Immature natural killer cell (primary cell): ENCODE measurements at regions not wholly inside any gene's neighbourhood (a gene's known extent, or its start where the extent isn't known, plus 50 kb on each side); places are given as distances from the start of the nearest gene placed in this dataset.
"Not testable (repeated sequence)": the region's sequence is repeated elsewhere in the genome, so short reads cannot be mapped to it uniquely, and the experiment has no call there.

Source experiments
- DNase-seq, 3 donors: peaks; one replicate each; pipeline ENCODE4 v3.0.0; 2022; ENCODE audit warnings: mixed read lengths in 1 of 3
- H3K27ac Mint-ChIP-seq, 6 donors: one replicate each; pipeline ENCODE4 v1.8.0; 2020; ENCODE audit warnings: mixed read lengths in 6 of 6, mild to moderate bottlenecking in 5 of 6, inconsistent platforms in 4 of 6, moderate library complexity in 3 of 6
- H3K27me3 Mint-ChIP-seq, 3 donors: one replicate each; pipeline ENCODE4 v1.8.0; 2020 to 2021; ENCODE audit warnings: low read depth in 3 of 3, mild to moderate bottlenecking in 3 of 3, mixed read lengths in 3 of 3, moderate library complexity in 3 of 3, inconsistent platforms in 1 of 3
- H3K36me3 Mint-ChIP-seq, 3 donors: one replicate each; pipeline ENCODE4 v1.8.0; 2020; ENCODE audit warnings: mixed read lengths in 3 of 3, inconsistent platforms in 2 of 3, mild to moderate bottlenecking in 2 of 3
- H3K4me1 Mint-ChIP-seq, 2 donors: one replicate each; pipeline ENCODE4 v1.8.0; 2020; ENCODE audit warnings: inconsistent platforms in 2 of 2, mild to moderate bottlenecking in 2 of 2, mixed read lengths in 2 of 2, moderate library complexity in 1 of 2
- H3K4me3 Mint-ChIP-seq, 5 donors: one replicate each; pipeline ENCODE4 v1.8.0; 2020; ENCODE audit warnings: mild to moderate bottlenecking in 5 of 5, mixed read lengths in 5 of 5, inconsistent platforms in 3 of 5, moderate library complexity in 3 of 5
- H3K9me3 Mint-ChIP-seq, 6 donors: one replicate each; pipeline ENCODE4 v1.8.0; 2020; ENCODE audit warnings: mild to moderate bottlenecking in 6 of 6, mixed read lengths in 6 of 6, inconsistent platforms in 4 of 6, moderate library complexity in 3 of 6

- H3K27me3 Mint-ChIP-seq: peaks cover 0 to 1% (median 0%) of the 10 kb centered on the region in 3 donors
- no peak overlapping the region for H3K27ac Mint-ChIP-seq
- no peak for DNase-seq
- H3K36me3 Mint-ChIP-seq: no peaks in the 10 kb centered on the region
- H3K9me3 Mint-ChIP-seq: no peaks in the 10 kb centered on the region
- no peaks in the 10 kb centered on the region for H3K4me1 Mint-ChIP-seq
- H3K4me3 Mint-ChIP-seq: no peak overlapping the region
Measured at GRCh38 chr12:105480162-105480561, 149.7 kb downstream of the C12orf75 start.

- Mint-ChIP-seq H3K4me3 (no peak overlapping the region), H3K27me3 (no peaks in the 10 kb centered on the region), H3K4me1 (no peaks in the 10 kb centered on the region), H3K36me3 (no peaks in the 10 kb centered on the region), H3K9me3 (no peaks in the 10 kb centered on the region), H3K27ac (no peak overlapping the region)
- DNase-seq: no peak
Measured at GRCh38 chr12:105481392-105482300, 151.2 kb downstream of the C12orf75 start.

DNA sequence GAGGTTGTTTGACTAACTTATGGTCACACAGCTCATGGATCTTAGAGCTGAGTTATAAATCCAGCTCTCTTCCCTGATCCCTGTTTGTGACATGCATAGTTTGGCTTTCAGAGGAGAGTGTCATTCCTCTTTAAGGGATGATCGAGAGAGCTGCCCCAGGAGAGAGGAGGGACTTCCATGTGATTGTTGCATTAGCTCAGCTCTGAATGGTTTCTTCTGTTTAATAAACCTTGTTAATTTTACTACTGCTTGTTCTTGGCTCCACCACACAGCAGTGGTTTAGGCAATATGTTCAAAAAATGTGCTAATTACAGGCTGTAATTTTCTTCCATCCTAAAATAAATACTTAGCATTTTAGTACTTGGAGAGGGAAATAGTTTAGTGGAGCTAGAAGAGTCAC, 152.5 kb downstream of the C12orf75 start:
- Mint-ChIP-seq H3K27ac (no peak overlapping the region), H3K4me3 (no peak overlapping the region), H3K36me3 (no peaks in the 10 kb centered on the region), H3K9me3 (no peaks in the 10 kb centered on the region), H3K27me3 (no peaks in the 10 kb centered on the region), H3K4me1 (no peaks in the 10 kb centered on the region)
- no peak for DNase-seq

DNA sequence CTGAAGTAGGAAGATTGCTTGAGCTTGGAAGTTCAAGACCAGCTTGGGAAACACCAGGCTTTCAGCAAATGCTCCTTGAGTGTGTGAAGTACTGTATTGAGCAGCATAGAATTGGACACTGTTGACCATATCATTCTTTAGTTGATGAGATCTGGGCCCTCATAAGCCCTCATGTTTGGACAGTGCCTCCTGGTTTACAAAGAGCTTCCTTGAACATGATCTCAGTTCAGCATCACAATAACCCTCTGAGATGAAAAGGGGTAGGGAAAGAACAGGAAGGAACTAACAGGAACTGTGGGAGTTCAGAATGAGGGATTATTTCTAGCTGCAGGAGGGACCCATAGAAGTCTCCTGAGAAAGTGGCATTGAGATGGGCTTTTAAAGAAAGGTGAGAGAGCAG, 153.2 kb downstream of the C12orf75 start:
- DNase-seq: no peak
- no peaks in the 10 kb centered on the region for H3K27me3 Mint-ChIP-seq
- H3K4me1 Mint-ChIP-seq: no peaks in the 10 kb centered on the region
- no peak overlapping the region for H3K4me3 Mint-ChIP-seq
- H3K36me3 Mint-ChIP-seq: no peaks in the 10 kb centered on the region
- H3K9me3 Mint-ChIP-seq: no peaks in the 10 kb centered on the region
- H3K27ac Mint-ChIP-seq: no peak overlapping the region

DNA sequence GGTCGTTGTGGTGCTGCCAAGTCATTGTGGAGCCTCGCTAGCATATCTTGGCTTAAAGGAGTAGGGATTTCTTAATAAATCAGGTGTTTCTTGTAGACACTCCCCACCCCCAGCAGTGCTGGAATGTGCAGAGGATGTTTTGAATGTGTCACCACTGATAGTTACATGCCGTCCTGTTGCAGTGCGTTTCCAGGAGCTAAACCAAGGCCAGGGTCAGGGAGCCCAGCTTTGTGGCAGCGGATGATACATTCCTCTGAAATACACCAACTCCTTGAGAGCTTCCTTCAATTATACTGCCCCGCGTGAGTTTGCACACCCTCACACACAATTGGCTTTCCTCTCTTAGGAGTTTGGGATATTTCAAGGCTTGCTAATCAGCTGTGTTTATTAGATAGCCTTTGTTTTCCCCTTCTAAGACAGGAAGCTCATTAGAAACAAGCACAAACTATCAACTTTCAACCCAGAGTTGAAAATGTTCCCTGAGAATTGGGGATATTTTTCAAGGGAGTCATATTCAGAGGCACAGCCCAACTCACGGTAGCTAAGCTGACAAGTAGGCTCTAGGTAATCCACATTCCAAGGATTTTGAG, 154.9 kb downstream of the C12orf75 start:
- Mint-ChIP-seq H3K27ac (no peak overlapping the region), H3K4me3 (no peak overlapping the region), H3K36me3 (no peaks in the 10 kb centered on the region), H3K27me3 (peaks cover 0 to 2% (median 0%) of the 10 kb centered on the region in 3 donors), H3K9me3 (no peaks in the 10 kb centered on the region), H3K4me1 (no peaks in the 10 kb centered on the region)
- no peak for DNase-seq

DNA sequence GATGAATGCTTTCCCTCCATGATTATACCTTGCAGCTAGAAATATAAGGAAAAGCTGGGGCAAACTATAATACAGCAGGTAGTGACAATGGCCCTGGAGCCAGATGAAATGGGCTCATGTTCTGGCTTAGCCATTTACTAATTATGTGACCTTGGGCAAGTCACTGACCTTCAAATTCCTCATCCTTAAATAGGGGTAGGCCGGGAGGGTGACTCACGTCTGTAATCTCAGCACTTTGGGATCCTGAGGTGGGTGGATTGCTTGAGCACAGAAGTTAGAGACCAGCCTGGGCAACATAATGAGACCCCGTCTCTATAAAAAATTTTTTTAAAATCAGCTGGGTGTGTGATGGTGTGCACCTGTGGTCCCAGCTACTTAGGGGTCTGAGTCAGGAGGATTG, 155.4 kb downstream of the C12orf75 start:
- Mint-ChIP-seq H3K4me1 (no peaks in the 10 kb centered on the region), H3K9me3 (no peaks in the 10 kb centered on the region), H3K27me3 (peaks cover 0 to 2% (median 0%) of the 10 kb centered on the region in 3 donors), H3K4me3 (no peak overlapping the region), H3K27ac (no peak overlapping the region), H3K36me3 (no peaks in the 10 kb centered on the region)
- DNase-seq: no peak

GRCh38 chr12:105487963-105488362, 157.5 kb downstream of the C12orf75 start:
- DNase-seq: no peak
- no peaks in the 10 kb centered on the region for H3K36me3 Mint-ChIP-seq
- no peaks in the 10 kb centered on the region for H3K4me1 Mint-ChIP-seq
- no peak overlapping the region for H3K4me3 Mint-ChIP-seq
- H3K9me3 Mint-ChIP-seq: no peaks in the 10 kb centered on the region
- no peak overlapping the region for H3K27ac Mint-ChIP-seq
- H3K27me3 Mint-ChIP-seq: peaks cover 0 to 2% (median 0%) of the 10 kb centered on the region in 3 donors

GRCh38 chr12:105492591-105493545, 162.4 kb downstream of the C12orf75 start:
- H3K27ac Mint-ChIP-seq: no peak overlapping the region
- H3K4me3 Mint-ChIP-seq: no peak overlapping the region
- peaks cover 0 to 11% (median 1%) of the 10 kb centered on the region in 6 donors for H3K9me3 Mint-ChIP-seq
- no peak for DNase-seq
- no peaks in the 10 kb centered on the region for H3K4me1 Mint-ChIP-seq
- H3K27me3 Mint-ChIP-seq: peaks cover 0 to 2% (median 2%) of the 10 kb centered on the region in 3 donors
- peaks cover 0 to 5% (median 0%) of the 10 kb centered on the region in 3 donors for H3K36me3 Mint-ChIP-seq

DNA sequence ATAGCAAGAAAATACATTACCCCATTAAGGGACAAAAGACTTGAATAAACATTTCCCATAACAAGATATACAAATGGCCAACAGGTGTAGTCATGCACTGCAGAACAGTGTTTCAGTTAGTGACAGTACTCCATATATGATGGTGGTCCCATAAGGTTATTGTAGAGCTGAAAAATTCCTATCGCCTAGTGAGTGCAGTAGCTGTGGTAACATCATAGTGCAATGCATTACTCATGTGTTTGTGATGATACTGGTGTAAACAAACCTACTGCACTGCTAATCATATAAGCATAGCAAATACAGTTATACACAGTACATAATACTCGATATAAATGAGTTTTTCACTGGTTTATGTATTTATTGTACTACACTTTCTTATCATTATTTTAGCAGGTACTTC, 168.7 kb downstream of the C12orf75 start:
- H3K9me3 Mint-ChIP-seq: peaks cover 0 to 11% (median 2%) of the 10 kb centered on the region in 6 donors
- no peak overlapping the region for H3K4me3 Mint-ChIP-seq
- H3K36me3 Mint-ChIP-seq: peaks cover 0 to 5% (median 0%) of the 10 kb centered on the region in 3 donors
- peaks cover 0 to 9% (median 4%) of the 10 kb centered on the region in 3 donors for H3K27me3 Mint-ChIP-seq
- DNase-seq: no peak
- H3K4me1 Mint-ChIP-seq: no peaks in the 10 kb centered on the region
- no peak overlapping the region for H3K27ac Mint-ChIP-seq

- not testable (repeated sequence) for H3K36me3 Mint-ChIP-seq, H3K4me3 Mint-ChIP-seq, DNase-seq, H3K4me1 Mint-ChIP-seq, H3K27ac Mint-ChIP-seq
- peaks cover 0 to 11% (median 4%) of the 10 kb centered on the region in 3 donors for H3K27me3 Mint-ChIP-seq
- peaks cover 0 to 11% (median 2%) of the 10 kb centered on the region in 6 donors for H3K9me3 Mint-ChIP-seq
Measured at GRCh38 chr12:105500676-105501075, 170.2 kb downstream of the C12orf75 start.

DNA sequence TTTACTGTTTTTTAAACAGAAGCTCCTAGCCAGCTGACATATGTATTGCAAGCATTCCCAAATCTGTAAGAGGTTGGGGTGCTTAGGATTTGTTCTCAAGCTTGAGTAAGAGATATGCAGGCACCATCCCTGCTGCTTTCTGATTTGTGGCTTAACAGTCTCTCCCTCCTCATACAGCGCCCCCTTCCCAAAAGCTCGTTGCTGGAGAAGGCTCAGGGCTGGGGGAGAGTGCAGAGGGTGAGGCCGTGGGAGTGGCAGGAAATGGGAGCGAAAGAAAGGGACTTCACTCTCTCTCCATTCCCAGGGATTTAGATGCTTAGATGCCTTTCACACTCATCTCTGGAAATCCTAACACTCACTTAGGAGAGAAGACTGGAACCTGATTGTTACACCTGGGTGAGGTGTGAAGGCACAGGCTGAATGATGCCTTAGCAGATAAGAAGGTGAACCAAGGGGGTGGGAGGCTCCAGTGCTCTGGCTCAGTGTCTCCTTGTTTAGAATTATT, 172.0 kb downstream of the C12orf75 start:
- no peak overlapping the region for H3K27ac Mint-ChIP-seq
- no peak for DNase-seq
- no peaks in the 10 kb centered on the region for H3K4me1 Mint-ChIP-seq
- no peak overlapping the region for H3K4me3 Mint-ChIP-seq
- peaks cover 0 to 2% (median 0%) of the 10 kb centered on the region in 6 donors for H3K9me3 Mint-ChIP-seq
- peaks cover 0 to 14% (median 6%) of the 10 kb centered on the region in 3 donors for H3K27me3 Mint-ChIP-seq
- H3K36me3 Mint-ChIP-seq: no peaks in the 10 kb centered on the region

DNA sequence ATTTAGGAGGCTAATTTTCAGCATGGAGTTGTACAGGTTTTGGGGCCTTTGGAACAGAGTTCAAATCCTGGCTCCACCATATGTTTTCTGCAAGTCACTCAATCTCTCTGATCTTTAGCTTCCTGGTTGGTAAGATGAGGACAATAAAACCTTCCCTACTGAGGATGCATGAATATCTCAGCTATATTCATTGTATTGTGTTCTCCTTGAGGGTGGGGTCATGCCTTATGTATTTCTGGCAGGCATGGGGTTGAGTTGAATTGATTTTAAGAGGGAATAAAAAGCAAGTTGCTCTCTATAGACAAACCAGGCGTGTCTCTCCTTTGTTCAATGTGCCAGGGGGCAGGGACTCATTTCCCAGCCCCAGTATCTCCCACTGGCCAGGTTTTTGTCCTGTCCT, 173.1 kb downstream of the C12orf75 start:
- DNase-seq: no peak
- no peaks in the 10 kb centered on the region for H3K4me1 Mint-ChIP-seq
- peaks cover 0 to 14% (median 4%) of the 10 kb centered on the region in 3 donors for H3K27me3 Mint-ChIP-seq
- no peaks in the 10 kb centered on the region for H3K36me3 Mint-ChIP-seq
- H3K27ac Mint-ChIP-seq: no peak overlapping the region
- no peaks in the 10 kb centered on the region for H3K9me3 Mint-ChIP-seq
- H3K4me3 Mint-ChIP-seq: no peak overlapping the region

DNA sequence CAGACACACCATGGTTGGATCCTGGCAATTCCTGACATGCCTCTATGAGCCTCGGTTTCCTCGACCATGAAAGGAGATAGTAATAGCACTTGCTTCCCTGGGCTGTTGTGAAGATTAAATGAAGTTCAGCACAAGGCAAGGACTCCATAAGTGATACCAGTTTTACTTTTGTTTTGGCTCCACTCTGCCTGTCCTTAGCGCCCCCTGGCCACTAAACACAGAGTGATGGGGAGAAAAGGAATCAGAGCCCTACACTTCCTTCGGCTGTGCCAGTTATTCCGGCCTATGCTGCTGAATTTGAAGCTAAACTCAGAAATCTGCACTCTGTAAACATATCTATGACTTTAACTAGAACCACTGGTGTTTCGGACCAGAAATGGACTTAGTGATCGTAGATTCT, 173.8 kb downstream of the C12orf75 start:
- no peak for DNase-seq
- no peak overlapping the region for H3K27ac Mint-ChIP-seq
- H3K4me1 Mint-ChIP-seq: no peaks in the 10 kb centered on the region
- no peaks in the 10 kb centered on the region for H3K36me3 Mint-ChIP-seq
- H3K9me3 Mint-ChIP-seq: no peaks in the 10 kb centered on the region
- no peak overlapping the region for H3K4me3 Mint-ChIP-seq
- peaks cover 0 to 14% (median 2%) of the 10 kb centered on the region in 3 donors for H3K27me3 Mint-ChIP-seq
